HAP-1 (cell line): ENCODE measurements at regions not wholly inside any gene's neighbourhood (a gene's known extent, or its start where the extent isn't known, plus 50 kb on each side); places are given as distances from the start of the nearest gene placed in this dataset.

ENCODE experiments used
- DNase-seq, 2 experiments: peaks; one replicate each; pipeline ENCODE4 v3.0.0-alpha.2; 2016 to 2020; ENCODE audit warnings: low spot score in 2 of 2
- H3K27me3 ChIP-seq: fragments of 250-450 bp; sonication (Bioruptor Pico); 2 replicates; pipeline ENCODE4 v1.5.1; 2020; ENCODE audit warnings: low read depth, mild to moderate bottlenecking, moderate library complexity
- H3K36me3 ChIP-seq: fragments of 250-450 bp; sonication (Bioruptor Pico); replicated peaks from 2 replicates; pipeline ENCODE4 v1.5.1; 2020; ENCODE audit warnings: mild to moderate bottlenecking
- H3K4me1 ChIP-seq: fragments of 250-450 bp; sonication (Bioruptor Pico); 2 replicates; pipeline ENCODE4 v1.5.1; 2020; ENCODE audit warnings: mild to moderate bottlenecking
- H3K4me3 ChIP-seq: fragments of 250-450 bp; sonication (Bioruptor Pico); 2 replicates; pipeline ENCODE4 v1.5.1; 2020; ENCODE audit warnings: mild to moderate bottlenecking, moderate library complexity
- H3K9me3 ChIP-seq: fragments of 250-450 bp; sonication (Bioruptor Pico); 2 replicates; pipeline ENCODE4 v1.5.1; 2020; ENCODE audit warnings: mild to moderate bottlenecking, moderate library complexity
- in situ Hi-C: fragments of 300-500 bp; cut with MboI; formaldehyde crosslinking; loops from 3 replicates; pipeline ENCODE4 v1.14.3; 2020; ENCODE audit warnings: low sequenced_read_pairs, inconsistent platforms, mixed read lengths

DNA sequence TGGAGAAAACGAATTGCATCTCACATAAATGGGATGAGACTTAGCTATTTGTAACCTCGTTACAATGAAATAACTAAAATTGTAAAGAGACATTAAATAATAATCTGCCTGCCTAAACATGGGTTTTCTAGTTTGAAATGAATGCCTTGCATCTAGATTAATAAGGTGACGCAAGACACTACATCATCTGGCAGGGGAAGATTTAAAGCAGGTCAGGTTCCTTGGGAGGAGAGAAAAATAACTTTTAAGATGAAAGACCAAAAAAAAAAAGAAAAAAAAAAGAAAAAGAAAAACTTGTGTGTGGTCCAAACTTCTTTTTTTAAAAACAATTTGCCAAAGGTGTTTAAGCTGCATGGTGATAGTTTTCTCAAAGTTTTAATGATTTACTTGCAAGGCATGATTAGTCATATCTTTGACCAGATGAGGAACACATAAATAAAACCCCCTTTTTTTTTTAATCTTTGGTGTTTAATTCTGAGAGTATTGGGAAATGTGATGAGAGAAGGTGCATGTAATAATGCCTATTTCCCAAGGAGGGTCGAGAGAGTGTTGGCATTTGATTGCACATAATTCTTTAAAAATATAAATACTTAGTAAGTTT is 122.9 kb upstream of the ADAMTSL1 start:
- no peak overlapping the region for H3K4me3 ChIP-seq
- no peaks in the 10 kb centered on the region for H3K27me3 ChIP-seq
- no peaks in the 10 kb centered on the region; the same call in 1 of the 2 replicates for H3K9me3 ChIP-seq
- H3K36me3 ChIP-seq: no peaks in the 10 kb centered on the region
- in situ Hi-C loops: no loop called here
- H3K4me1 ChIP-seq: peaks cover 5% of the 10 kb centered on the region
- DNase-seq: no peak

DNA sequence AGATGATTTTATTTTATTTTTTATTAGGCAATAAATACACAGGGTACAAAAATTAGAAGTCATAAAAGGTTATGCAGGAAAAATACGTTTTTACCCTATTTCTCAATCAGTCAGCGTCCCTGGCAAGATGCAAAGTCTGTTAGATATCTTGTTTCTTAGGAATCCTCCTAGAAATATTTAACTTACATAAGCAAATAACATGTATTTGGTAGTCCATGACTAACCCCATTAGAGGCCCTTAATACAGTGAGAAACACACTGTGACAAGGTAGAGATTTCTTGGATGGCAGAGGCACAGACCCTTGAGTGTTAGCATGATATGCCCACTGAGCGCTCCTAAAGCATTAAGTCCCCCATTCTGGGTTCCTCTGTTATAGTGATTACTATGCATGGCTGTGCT is 121.2 kb upstream of the ADAMTSL1 start:
- H3K36me3 ChIP-seq: no peaks in the 10 kb centered on the region
- no peaks in the 10 kb centered on the region for H3K4me1 ChIP-seq
- in situ Hi-C loops: no loop called here
- no peak for DNase-seq
- no peaks in the 10 kb centered on the region for H3K9me3 ChIP-seq
- no peak overlapping the region for H3K4me3 ChIP-seq
- H3K27me3 ChIP-seq: no peaks in the 10 kb centered on the region

DNA sequence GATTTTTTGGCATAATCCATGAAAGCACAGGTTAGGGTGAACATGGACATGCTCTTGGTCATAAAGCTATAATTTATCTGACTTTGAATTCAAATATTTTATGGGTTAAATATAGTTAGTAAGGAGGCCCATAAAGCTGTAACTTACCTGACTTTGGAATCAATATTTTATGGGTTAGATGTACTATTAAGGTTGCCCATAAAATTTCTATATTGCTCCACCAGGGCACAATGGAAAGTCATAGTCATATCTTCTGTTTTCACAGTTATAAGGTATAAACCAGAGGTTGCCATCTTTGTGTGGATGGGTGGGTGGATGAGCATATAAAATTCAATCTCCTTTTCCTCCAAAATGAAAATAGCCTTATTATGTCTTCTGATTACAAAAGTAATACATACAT is 120.5 kb upstream of the ADAMTSL1 start:
- DNase-seq: no peak
- in situ Hi-C loops: no loop called here
- H3K4me1 ChIP-seq: no peaks in the 10 kb centered on the region

DNA sequence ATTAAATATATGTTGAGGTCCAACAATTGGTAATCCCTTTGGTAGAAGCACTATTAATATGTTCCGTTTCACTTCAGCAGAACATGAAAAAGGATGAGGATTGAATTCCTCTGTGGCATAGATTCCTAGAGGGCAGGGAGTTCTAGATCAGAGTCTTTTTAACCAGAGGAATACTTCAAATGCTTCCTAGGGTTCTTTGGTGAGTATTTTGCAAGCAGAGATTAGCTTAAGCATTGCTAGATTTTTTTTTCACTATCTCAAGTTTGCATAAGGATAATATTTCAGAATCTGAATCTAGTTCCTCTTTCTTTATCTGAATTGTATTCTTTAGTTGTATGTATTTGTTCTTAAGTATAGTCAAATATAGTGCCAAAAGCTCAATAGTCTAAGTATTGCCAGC is 116.6 kb upstream of the ADAMTSL1 start:
- peaks cover 10% of the 10 kb centered on the region; the same call in 1 of the 2 replicates for H3K4me1 ChIP-seq
- H3K4me3 ChIP-seq: no peak overlapping the region
- no peaks in the 10 kb centered on the region for H3K27me3 ChIP-seq
- no peaks in the 10 kb centered on the region for H3K36me3 ChIP-seq
- DNase-seq: no peak
- in situ Hi-C loops: no loop called here
- H3K9me3 ChIP-seq: no peaks in the 10 kb centered on the region

More for the DNA sequence above, 120.5 kb upstream of the ADAMTSL1 start:
- Histone ChIP-seq H3K36me3 (no peaks in the 10 kb centered on the region), H3K4me3 (no peak overlapping the region), H3K9me3 (no peaks in the 10 kb centered on the region), H3K27me3 (no peaks in the 10 kb centered on the region)

DNA sequence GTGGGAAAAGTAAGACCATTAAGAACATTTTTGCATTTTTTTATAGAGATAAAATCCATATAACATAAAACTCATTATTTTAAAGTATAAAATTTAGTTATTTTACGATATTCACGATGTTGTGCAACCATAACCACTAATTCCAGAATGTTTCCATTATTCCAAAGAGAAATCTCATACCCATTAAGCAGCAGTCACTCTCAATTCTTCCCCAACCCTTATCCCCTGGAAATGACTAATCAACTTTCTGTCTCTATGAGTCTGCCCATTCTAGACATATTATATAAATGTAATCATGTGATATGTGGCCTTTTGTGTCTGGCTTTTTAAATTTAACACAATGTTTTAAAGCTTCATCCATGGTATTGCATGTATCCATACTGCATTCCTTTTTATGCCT is 115.6 kb upstream of the ADAMTSL1 start:
- Histone ChIP-seq H3K36me3 (no peaks in the 10 kb centered on the region), H3K4me1 (peaks cover 10% of the 10 kb centered on the region; the same call in 1 of the 2 replicates), H3K27me3 (no peaks in the 10 kb centered on the region), H3K4me3 (no peak overlapping the region), H3K9me3 (no peaks in the 10 kb centered on the region)
- DNase-seq: no peak
- in situ Hi-C loops: no loop called here

DNA sequence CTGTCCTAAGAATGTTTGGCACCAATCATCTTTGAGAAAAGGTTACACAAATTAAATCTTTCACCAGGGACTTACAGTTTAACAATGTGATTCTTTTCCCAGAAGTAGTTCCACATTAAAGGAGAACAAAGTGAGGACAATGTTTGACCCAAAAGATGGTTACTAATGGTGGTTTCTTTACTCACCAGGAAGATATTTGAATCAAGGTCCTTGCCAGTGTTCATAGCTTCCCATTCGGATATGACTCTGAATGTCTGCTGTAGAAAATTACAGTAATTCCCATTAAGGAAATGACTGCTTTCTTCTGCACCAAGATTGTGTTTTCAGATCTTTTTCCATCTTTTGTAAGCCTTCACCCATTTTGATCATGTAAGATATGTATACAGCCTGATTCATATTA is 114.6 kb upstream of the ADAMTSL1 start:
- in situ Hi-C loops: no loop called here
- Histone ChIP-seq H3K36me3 (no peaks in the 10 kb centered on the region), H3K9me3 (no peaks in the 10 kb centered on the region), H3K4me3 (no peak overlapping the region), H3K4me1 (peaks cover 10% of the 10 kb centered on the region; the same call in 1 of the 2 replicates), H3K27me3 (no peaks in the 10 kb centered on the region)
- no peak for DNase-seq

DNA sequence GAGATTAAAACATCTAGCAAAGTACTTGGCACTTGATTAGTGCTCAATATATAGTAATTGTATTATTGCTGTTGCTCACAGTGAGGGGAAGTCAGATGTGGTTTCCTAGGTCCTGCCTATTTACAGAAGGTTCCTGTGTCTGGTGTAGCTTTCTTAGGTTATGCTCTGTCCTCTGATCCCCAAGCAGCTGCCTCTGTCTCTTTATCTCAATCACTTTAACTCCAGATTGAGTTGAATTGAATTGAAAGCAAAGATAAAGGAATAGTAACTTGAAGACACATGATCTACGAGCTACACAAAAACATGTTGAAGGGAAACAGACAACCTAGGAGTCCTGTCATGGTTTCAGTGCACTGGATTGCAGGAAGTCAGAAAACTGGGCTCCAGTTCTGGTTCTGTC is 113.9 kb upstream of the ADAMTSL1 start:
- no peaks in the 10 kb centered on the region for H3K9me3 ChIP-seq
- no peaks in the 10 kb centered on the region for H3K36me3 ChIP-seq
- peaks cover 10% of the 10 kb centered on the region; the same call in 1 of the 2 replicates for H3K4me1 ChIP-seq
- H3K27me3 ChIP-seq: no peaks in the 10 kb centered on the region
- in situ Hi-C loops: no loop called here
- DNase-seq: no peak
- no peak overlapping the region for H3K4me3 ChIP-seq

DNA sequence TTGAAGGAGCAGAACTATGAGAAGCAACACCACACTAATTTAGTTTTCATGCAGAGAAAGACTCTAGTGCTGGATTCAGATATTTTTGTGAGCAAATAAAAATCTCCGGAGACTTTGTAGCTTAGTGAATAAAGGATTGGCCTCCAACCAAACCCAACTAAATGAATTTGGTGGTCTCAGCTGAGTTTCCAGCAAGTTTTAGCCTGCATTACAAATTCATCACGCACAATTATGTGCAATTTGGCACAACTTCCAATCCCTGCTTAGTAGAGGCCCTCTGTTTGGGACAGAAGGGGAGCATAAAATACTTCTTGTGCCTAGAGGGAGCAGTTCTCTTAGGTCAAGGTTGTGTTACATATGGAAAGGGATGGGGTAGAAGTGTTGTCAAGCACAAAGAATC is 112.3 kb upstream of the ADAMTSL1 start:
- H3K4me3 ChIP-seq: no peak overlapping the region
- in situ Hi-C loops: no loop called here
- DNase-seq: no peak
- no peaks in the 10 kb centered on the region for H3K36me3 ChIP-seq
- H3K9me3 ChIP-seq: no peaks in the 10 kb centered on the region
- no peaks in the 10 kb centered on the region for H3K27me3 ChIP-seq
- H3K4me1 ChIP-seq: peaks cover 10% of the 10 kb centered on the region; the same call in 1 of the 2 replicates

DNA sequence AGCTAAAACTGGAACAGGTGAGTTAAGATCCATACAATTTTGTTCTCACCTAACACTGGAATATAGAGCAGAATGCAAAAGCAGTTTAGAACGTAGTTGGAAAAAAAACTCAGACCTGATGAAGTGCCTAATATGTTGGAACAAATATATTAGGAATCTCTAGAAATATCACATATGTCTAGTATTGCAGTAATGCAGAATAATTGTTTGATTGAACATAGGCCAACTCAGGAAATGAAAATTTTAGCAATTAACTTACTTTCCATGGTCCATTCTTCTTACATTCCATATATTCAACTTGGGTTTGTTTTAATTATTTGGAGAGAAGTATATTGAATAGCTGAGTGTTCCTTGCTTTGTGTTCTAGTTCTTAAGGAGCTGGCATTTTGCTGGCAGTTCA is 111.8 kb upstream of the ADAMTSL1 start:
- Histone ChIP-seq H3K9me3 (no peaks in the 10 kb centered on the region), H3K4me3 (no peak overlapping the region), H3K4me1 (peaks cover 10% of the 10 kb centered on the region; the same call in 1 of the 2 replicates), H3K36me3 (no peaks in the 10 kb centered on the region), H3K27me3 (no peaks in the 10 kb centered on the region)
- DNase-seq: no peak
- in situ Hi-C loops: no loop called here

DNA sequence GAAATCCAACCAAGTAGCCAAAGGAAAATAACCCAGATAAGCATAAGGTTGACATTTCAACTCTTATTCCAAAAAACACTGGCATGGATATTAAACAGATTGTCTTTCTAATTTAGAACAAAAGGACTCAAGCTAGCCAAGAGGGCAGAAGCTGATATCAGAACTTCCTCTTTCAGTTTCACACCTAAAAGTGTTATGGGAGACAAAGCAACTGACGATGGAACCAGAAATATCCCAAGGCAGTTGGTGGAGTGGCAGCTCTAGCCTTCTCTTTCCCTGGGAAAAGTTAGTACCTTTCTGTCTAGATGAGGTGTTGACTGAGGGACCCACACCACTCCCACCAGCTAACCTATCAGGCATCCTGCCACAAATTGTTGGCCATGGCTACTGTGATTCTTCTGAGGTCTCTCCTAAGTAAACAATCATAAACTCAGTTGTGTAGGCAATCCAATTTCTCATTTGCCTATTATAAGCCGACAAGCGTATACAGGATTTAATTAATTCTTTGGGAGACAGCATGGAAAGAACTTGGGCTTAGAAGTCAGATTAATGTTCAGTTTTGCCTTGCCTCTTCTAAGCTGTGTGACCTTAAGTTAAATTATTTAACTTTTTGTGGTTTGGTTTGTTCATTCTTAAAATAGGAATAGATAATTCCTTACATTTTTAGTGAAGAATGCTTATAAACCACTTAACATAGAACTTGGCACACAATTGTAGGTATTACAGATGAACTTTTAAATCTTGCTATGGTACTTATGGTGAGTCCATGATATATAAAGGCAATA is 110.9 kb upstream of the ADAMTSL1 start:
- no peaks in the 10 kb centered on the region for H3K9me3 ChIP-seq
- peaks cover 10% of the 10 kb centered on the region; the same call in 1 of the 2 replicates for H3K4me1 ChIP-seq
- DNase-seq: no peak
- H3K27me3 ChIP-seq: no peaks in the 10 kb centered on the region
- H3K36me3 ChIP-seq: no peaks in the 10 kb centered on the region
- in situ Hi-C loops: no loop called here
- no peak overlapping the region for H3K4me3 ChIP-seq

DNA sequence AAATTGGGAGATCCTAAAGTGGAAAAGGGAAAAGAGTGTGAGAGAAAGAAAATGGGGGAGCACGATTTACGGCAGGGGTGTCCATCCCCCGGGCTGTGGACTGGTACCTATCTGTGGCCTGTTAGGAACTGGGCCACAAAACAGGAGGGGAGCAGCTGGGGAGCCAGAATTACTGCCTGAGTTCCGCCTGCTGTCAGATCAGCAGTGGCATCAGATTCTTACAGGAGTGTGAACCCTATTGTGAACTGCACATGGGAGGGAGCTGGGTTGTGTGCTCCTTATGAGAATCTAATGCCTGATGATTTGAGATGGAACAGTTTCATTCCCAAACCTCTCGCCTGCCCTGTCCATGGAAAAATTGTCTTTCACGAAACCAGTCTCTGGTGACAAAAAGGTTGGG is 108.3 kb upstream of the ADAMTSL1 start:
- Histone ChIP-seq H3K9me3 (no peaks in the 10 kb centered on the region), H3K4me3 (no peak overlapping the region), H3K4me1 (peaks cover 9% of the 10 kb centered on the region; the same call in 1 of the 2 replicates), H3K27me3 (no peaks in the 10 kb centered on the region), H3K36me3 (no peaks in the 10 kb centered on the region)
- in situ Hi-C loops: no loop called here
- DNase-seq: no peak

DNA sequence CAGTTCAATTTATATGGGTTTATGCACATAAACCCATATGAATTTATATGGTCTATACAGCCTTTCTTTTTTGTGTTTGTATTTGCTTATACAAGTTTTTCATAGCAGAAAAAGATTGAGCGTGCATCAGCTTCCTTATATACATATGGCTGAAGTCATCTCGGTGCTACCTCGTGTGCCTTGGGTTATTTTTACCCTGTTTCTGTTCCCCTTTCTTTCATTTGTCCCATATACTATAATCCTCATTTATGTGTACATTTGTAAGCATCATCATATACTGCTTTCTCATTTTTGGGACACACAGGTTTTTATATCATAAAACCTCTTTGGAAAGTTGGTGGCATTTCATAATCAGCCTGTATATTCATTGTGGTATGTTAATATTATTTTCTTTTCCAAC is 107.8 kb upstream of the ADAMTSL1 start:
- no peak overlapping the region for H3K4me3 ChIP-seq
- in situ Hi-C loops: no loop called here
- DNase-seq: no peak
- no peaks in the 10 kb centered on the region for H3K9me3 ChIP-seq
- no peaks in the 10 kb centered on the region for H3K36me3 ChIP-seq
- no peaks in the 10 kb centered on the region for H3K27me3 ChIP-seq
- H3K4me1 ChIP-seq: peaks cover 4% of the 10 kb centered on the region; the same call in 1 of the 2 replicates

DNA sequence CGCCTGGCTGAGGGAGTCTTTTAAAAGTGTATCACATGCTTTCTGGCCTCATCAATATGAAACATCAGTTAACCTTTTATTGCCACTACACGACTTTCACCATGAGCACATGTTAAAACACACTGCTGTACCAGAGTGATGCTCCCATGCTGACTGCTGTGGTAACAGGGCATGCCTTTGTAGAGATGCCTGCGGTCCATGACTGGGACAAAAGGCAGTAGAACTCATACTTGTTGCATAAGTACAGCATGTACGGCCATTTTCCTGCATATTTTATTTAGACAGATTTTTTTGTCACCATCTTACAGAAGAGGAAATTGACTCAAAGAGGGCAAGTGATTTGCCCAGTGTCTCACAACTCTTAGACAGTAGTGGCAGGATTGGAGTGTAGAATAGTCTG is 105.7 kb upstream of the ADAMTSL1 start:
- in situ Hi-C loops: no loop called here
- H3K9me3 ChIP-seq: no peaks in the 10 kb centered on the region
- DNase-seq: no peak

DNA sequence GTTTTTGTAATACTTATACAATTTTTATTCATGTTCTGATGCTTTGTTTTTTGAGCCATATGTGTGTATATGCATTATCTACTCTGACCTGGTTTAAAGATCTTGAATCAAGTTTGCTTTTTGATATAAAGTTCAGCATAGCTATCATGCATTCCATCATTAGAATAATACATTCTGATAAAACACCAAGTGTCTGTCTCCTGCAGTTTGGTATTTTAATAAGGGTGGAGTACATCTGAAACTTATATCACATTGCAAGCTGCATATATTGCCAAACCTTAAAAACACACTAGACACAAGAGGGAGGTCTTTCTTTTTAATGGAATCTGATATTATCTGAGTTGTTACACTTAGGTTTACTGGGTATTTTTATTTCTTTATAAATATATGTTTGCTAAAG is 102.8 kb upstream of the ADAMTSL1 start:
- H3K4me1 ChIP-seq: no peaks in the 10 kb centered on the region
- H3K9me3 ChIP-seq: peaks cover 2% of the 10 kb centered on the region; the same call in 1 of the 2 replicates
- no peaks in the 10 kb centered on the region for H3K27me3 ChIP-seq
- DNase-seq: no peak
- in situ Hi-C loops: no loop called here
- no peak overlapping the region for H3K4me3 ChIP-seq
- H3K36me3 ChIP-seq: no peaks in the 10 kb centered on the region

More for the DNA sequence above, 105.7 kb upstream of the ADAMTSL1 start:
- Histone ChIP-seq H3K27me3 (no peaks in the 10 kb centered on the region), H3K4me3 (no peak overlapping the region), H3K4me1 (no peaks in the 10 kb centered on the region), H3K36me3 (no peaks in the 10 kb centered on the region)
